Kasumi-1 (cell line): ENCODE measurements at regions not wholly inside any gene's neighbourhood (a gene's known extent, or its start where the extent isn't known, plus 50 kb on each side); places are given as distances from the start of the nearest gene placed in this dataset.

Experiments used
- DNase-seq, 2 experiments: peaks; one replicate each; lab custom pipeline; 2025; lab: John Stamatoyannopoulos, UW

GRCh38 chr7:17520941-17521340, 222.5 kb downstream of the AHR start:
- DNase-seq = no peak

DNA sequence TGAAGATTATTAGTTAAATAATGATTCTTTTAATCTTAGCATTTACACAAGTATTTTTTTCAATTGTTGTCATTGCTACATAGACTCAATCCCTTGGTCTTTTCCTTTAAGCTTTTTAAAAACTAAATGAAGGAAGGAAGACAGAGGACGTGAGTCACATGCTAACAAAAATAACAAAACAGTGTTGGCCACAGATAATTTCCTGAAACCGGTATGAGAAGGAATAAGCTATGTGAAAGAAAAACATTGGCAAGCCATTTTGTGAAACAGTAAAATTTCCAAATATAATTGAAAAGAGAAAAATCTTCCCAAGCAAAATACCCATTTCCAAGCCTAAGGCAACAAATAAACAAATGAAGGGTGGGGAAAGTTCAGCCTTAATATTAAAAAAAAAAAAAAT, 223.0 kb downstream of the AHR start:
- DNase-seq = peak; percentile 1 to 21

- DNase-seq = no peak
Observed at GRCh38 chr7:17523813-17524739, 225.6 kb downstream of the AHR start.

DNA sequence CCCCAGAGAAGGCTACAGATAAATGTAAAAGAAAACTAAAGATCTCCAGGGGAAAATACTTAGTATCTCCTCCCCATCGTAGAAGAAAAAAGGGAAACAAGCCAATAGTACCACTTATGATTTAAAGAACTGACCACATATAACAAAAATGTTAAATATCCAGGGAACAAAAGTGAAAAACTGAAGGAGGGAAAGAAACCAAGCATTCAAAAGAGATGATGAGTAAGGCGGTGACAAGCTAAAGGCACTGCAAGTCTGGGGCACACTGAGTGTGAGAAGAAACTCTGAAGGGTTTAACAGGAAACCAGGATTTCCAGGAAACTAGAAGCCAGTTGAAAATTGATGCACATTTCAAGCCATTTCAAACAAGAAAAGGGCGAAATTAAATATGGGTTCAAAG, 226.3 kb downstream of the AHR start:
- DNase-seq = no peak

DNA sequence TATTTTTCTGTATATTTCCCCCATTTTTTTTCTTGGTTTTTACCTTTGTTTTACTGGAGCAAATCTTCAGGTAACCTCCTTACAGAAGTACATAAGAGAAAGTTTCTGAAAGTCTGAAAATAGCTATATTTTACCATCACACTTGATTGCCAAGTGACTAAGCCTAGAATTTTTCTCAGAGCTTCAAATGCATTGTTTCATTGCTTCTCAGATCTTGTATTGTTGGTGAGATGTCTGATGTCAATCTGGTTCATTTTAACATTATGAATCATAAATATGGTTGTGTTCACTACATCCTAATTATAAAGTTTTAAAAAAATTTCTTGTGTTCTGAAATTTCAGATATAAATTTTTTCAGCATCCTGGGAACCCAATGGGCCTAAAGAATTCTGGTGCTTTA, 228.2 kb downstream of the AHR start:
- DNase-seq = no peak

- DNase-seq = no peak
Observed at GRCh38 chr7:17528636-17529035, 230.2 kb downstream of the AHR start.

- DNase-seq = no peak
Observed at GRCh38 chr7:17530244-17530643, 231.8 kb downstream of the AHR start.

GRCh38 chr7:17530741-17531421, 232.4 kb downstream of the AHR start:
- DNase-seq = peak; percentile 16 to 24

GRCh38 chr7:17532861-17533404, 234.5 kb downstream of the AHR start:
- DNase-seq = peak in 1 of 2 experiments; percentile 14

- DNase-seq = no peak
Observed at GRCh38 chr7:17534348-17534747, 235.9 kb downstream of the AHR start.

DNA sequence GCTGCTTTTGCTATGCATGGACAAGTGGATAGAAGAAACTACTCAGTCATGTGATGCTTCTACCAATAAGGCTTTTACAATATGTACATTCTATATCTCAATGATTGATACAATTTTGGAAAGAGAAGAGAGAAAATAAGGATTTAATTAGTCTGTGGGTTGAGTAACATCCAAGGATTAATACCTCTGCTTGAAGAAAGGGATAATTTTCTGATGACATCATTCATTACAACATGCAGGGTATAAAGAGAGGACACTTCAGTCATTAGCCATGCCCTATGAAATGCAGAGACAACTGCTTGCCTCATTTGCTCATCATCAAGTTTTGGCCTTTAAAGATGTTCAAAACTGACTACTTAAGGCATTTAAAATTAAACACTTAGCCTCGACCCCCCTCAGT, 237.3 kb downstream of the AHR start:
- no peak for DNase-seq

DNA sequence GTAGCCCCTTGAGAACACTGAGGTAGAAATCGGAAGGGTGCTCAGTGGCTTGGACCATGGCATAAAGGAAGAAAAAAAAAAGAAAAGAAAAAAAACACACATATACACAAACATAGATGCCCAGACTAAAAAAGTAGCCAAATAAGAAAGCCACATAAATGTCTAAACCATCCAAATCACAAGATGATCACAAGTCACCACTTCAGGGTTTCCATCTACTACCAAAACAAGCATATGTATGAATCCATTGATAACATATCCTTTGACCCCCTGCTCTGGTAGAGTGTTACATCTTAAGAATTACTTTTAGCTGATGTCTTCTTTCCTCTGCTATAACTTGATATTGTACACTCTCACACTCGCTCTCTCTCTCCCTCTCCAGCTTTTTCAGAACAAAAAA, 245.9 kb downstream of the AHR start:
- DNase-seq = no peak

DNA sequence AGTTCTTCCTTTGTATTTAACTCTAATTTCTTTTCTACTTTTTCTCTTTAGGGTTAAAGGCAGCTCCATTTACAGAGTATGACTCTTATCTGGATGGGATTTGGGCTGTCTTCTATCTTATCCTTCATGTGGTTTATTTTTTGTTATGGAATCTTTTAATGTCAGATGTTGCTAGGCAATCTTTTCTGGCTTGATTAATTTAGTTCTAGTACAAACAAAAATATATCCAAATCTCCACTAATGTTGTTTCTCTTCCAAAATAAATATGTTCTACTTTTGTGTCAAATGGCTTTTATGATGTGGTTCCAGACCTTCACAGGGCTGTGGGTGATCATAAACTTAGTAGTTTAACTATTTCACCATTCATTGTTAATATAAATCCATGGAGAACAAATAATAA, 246.9 kb downstream of the AHR start:
- DNase-seq = no peak

- no peak for DNase-seq
Observed at GRCh38 chr7:17546189-17546588, 247.7 kb downstream of the AHR start.

GRCh38 chr7:17546592-17546991, 248.1 kb downstream of the AHR start:
- DNase-seq = no peak

GRCh38 chr7:17548014-17548653, 249.7 kb downstream of the AHR start:
- DNase-seq = no peak

DNA sequence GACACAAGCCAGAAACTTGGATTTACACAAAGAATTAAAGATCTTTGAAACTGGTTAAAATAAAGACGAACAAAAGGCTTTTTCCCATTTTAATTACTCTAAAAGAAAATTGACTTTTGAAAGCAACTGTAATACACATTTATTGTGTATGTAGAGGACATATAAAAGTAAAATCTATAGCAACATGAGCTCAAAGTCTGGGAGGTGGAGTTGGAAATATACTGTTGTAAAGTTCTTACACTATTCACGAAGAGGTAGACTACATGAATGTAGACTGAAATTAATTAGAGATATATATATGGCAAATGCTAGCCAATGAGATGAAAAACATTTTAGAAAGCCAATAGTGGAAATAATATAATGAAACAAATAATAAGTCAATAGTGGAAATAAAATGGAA, 251.0 kb downstream of the AHR start:
- no peak for DNase-seq

DNA sequence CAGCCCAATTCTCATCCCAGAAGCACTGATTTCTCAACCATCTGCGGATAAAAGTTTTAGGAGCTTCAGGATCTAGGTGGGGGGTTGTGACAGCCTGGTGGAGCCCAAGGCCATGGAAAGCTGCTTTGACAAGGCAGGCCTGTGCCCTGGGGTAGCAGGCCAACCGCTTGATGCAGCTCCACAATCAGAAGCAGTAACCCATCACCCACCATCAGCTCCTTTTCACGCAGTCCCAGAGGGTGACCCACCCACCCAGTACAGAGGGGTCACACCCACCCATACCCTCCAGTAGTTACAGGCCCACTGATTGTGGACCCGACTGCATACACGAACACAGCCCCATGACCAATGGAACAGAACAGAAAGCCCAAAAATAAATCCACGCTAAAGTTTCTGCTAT, 253.9 kb downstream of the AHR start:
- no peak for DNase-seq

- no peak for DNase-seq
Observed at GRCh38 chr7:17552952-17553351, 254.5 kb downstream of the AHR start.

- peak; percentile 58 to 59 for DNase-seq
Observed at GRCh38 chr7:17554341-17555015, 256.0 kb downstream of the AHR start.

- DNase-seq = no peak
Observed at GRCh38 chr7:17556247-17556956, 257.9 kb downstream of the AHR start.
